GM19438 (cell line): ENCODE measurements at regions not wholly inside any gene's neighbourhood (a gene's known extent, or its start where the extent isn't known, plus 50 kb on each side); places are given as distances from the start of the nearest gene placed in this dataset.
A peak's percentile ranks its signal among the peaks of the same experiment; 100 is the strongest.

Experiments
- ATAC-seq: cut with Tn5 transposase; IDR thresholded peaks from one replicate; pipeline ENCODE4 v1.9.1; 2021; ENCODE audit warnings: low read depth; ENCODE audit not compliant: unreplicated experiment

DNA sequence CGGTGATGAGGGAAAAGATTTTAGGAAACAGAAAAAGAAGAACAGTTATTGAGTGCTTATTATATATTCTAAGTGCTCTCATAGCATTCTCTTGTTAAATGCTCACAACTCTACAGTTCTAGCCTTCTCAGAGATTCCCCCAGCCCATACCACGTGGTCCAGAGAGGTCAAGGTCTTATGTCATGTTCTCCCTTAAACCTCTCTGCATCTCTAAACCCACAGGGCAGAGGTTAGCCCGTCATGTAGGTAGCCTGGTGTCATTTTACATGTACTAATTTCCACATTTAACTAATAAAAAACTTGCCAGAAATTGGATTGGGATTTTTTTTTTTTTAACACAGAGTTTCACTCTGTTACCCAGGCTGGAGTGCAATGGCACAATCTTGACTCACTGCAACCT, 178.0 kb downstream of the CEMIP2 start:
- no peak for ATAC-seq

DNA sequence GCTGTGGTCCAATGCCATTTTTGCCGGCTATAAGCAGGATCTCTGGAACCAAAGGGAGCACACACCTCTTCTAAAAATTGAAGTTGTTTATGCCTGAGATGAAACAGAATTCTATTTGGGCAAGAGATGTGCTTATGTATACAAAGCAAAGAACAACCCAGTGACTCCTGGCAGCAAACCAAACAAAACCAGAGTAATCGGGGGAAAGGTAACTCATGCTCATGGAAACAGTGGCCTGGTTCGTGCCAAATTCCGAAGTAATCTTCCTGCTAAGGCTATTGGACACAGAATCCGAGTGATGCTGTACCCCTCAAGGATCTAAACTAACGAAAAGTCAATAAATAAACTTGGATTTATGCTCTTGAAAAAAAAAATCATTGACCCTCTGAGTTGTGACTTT, 178.7 kb downstream of the CEMIP2 start:
- ATAC-seq: no peak

DNA sequence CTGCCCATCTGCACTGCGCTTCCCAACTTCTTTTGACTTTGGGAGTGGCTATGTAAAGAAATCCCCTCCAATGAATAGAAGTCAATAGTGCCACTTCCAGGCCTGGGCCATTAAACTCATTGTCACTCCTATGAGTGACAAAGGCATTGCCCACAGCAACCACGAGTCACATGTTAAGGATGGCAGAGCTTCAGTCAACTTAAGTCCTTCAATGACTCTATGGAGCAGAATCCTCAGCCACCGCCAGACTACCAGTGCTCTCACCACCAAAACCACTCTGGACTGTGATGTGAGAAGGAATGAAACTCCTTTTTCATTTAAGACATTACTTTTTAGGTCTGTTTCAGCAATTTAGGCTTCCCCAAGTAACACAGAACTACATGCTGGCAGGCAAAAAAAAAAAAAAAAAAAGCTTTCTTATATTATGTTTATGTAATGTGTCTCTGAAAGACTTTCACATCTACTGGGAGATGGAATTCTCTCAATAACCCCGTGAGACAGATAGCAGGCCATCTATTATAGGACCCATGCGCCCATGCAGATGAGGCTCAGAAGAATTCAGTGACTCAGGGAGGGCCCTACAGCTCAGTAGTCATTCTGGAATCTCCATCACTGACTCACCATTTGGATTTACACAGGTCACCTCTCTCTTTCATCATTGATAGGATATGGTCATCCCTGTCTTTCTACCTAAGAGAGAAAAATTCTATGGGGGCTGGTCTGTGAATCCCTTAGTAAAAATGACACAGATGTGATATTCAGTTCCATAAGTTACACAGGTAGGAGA, 180.5 kb downstream of the CEMIP2 start:
- no peak for ATAC-seq

DNA sequence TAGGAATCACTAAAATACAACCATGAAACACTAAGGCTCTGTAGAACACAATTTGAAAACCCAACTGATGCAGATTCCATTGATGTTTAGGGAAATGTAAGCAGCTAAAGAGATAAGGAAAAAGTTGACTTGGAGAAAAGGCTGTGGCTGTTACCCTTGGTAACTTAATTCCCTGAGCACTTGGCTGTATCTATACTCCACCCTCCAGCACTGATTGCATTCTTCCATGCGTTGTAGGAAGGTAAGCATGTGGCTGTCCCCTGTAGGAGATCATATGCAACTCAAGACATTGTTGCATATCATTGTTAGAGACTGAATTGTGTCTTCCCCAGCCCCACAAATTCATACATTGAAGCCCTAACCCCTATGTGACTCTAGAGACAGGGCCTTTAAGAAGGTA, 184.5 kb downstream of the CEMIP2 start:
- no peak for ATAC-seq

DNA sequence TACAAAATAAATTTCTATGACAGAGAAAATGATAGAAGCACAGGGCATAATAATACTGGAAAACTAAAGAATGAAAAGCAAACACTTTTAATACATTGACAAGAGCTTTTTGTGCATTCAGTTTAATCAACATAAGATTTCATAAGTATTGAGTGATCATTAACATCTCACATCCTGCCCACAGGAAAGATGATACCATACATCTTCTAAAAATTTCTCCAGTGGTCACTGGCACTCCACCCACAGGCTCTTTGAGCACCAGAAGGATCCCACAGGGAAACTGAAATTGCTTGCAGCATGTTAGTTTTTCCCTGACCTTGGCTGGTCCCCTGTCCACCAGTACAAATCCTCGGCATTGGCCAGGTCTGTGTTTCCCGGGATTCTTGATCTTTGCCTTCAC, 186.0 kb downstream of the CEMIP2 start:
- ATAC-seq: no peak

DNA sequence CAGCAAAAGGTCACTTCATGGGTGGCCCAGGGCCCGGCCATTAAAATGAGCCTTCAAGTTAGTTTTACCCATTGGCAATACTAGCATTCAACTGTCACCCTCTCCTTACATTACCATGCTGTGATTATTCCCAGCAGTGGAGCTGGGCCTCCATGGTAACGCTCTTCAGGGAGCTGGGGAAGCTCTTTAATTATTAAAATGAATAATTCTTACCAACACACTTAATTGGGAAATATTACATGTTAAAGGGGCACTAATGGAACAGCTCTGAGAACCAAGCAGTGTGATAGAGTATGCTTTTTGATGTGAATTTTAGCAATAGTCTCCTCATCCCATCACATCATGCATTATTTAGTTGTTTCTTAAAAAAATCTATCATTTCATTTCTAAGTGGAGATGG, 187.2 kb downstream of the CEMIP2 start:
- no peak for ATAC-seq

DNA sequence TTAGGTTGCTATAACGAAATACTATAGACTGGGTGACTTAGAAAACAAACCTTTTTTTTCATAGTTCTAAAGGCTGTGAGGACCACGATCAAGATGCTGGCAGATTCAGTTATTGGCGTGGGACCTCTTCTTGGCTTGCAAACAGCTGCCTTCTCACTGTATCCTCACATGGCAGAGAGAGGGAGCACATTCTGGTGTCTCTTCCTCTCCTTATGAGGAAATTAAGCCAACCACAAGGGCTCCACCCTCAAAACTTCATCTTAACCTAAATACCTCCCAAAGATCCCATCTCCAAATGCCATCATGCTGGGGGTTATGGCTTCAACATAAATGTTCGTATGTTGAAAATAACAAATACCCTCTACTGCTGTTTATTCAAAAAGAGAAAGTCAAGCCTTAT, 197.1 kb downstream of the CEMIP2 start:
- ATAC-seq: no peak

DNA sequence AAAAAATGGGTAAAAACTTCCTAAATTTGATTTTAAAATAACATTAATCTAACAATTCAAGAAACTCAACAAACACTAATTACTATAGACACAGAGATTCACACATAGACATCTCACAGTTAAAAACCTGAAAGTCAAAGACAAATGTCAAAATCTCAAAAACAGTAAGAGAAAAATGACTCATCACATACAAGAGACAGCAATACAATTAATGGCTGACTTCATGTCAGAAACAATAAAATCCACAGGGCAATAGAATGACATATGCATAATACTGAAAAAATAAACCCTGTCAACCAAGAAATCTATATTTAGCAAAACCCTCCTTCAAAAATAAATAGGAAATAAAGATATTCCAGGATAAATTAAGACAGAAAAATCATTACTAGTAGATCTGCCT, 200.4 kb downstream of the CEMIP2 start:
- ATAC-seq: no peak

DNA sequence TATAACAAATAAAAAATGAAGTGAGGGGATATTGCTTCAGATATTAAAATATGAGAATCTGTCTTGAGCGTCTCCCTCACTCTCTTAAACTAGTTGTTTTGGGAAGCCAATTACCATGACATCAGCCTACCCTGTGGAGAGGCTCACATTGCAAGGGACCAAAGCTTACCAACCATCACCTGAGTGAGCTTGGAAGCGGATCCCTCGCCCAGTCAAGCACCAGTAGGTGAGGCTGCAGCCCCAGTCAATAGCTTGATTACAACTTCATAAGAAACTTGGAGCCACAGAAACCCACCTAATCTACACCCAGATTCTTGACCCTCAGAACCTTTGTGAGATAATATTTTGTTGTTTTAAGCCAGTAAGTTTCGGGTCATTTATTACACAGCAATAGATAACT, 206.2 kb downstream of the CEMIP2 start:
- ATAC-seq: no peak

DNA sequence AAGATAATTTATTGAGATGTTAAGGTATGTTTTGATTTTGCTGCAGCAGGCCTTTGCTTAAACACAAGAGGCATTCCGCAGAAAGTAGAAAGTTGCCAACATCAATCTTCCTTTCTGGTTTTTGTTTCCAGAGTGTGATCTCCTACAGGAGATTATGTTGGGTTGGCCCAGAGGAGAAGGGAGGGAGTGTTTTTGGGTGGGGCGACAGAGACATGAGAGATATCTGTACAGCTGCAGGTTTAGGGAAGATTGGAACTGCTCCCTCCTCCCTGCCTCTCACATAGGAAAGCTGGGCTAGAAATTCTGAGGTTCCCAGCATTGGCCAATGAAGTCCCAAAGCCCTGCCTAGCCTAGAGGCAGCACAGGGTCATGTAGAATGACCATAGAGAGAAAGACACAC, 211.0 kb downstream of the CEMIP2 start:
- ATAC-seq: no peak

DNA sequence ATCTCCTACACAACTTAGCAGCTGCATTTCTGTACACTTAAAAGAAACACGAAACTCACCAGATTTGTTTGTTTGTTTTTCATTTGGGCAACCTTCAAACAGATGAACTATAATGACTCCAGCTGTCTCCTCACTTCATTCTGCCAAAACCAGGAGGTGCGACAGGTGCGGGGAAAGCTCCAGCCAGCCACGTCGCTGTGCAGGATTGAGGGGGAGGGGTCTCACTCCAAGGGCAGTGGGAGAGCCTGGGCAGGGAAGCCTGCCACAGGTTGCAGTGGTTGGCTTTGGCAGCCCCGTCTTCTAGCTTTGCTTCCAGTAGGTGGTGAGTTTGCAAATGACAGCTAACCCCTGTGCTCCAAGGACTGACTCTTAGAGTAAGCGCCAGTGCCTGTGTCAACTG, 215.8 kb downstream of the CEMIP2 start:
- no peak for ATAC-seq

DNA sequence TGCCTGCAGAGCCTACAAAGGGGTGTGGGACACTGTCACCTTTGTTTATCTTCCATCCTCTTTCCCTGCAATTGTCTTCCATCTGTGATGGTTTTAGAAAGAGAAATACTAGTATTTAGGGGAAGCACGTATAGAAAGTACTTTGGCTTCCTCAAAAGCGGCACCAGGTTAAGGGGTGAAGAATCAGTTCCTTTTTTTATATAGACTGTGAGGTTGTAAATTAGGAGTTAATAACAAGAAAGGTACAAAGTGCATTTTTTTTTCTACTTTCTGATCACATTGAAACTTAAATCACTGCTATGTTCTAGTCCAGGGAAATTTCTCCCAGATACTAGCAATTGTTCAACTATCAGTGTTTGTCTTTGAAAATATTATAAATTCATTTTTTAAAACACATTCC, 219.3 kb downstream of the CEMIP2 start:
- peak; percentile 86 for ATAC-seq

DNA sequence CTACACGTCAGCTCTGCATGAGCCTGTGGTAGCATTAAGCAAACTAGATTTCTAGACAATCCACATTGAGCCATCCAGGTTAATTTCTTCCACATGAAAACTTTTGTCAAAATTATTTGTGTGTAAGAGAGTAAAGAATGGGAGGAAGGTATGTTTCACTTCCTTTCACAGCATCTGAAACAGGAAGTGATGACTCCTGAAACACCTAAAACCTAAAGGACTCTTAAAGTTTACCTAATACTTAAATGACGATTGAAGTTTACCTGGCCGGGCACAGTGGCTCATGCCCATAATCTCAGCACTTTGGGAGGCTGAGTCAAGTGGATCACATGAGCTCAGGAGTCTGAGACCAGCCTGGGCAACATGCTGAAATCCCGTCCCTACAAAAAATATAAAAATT, 223.8 kb downstream of the CEMIP2 start:
- ATAC-seq: no peak

DNA sequence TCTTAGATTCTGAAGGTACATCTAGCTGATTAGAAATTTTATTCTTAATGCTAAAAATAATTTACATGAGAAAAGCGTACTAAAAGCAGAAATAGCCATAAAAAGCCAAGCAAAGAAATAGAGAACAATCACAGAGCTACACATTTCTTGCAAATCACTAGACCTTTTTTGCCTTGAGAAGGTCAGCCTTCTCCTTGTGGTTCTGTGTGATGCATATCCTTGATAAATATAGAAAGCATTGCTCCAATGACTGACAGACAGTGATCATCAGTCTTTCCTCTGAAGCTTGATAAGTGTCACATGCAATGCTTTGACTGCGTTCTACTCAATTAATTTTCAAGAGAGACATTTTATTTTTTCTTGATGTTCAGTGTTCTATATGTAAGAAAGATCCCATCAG, 226.9 kb downstream of the CEMIP2 start:
- no peak for ATAC-seq

DNA sequence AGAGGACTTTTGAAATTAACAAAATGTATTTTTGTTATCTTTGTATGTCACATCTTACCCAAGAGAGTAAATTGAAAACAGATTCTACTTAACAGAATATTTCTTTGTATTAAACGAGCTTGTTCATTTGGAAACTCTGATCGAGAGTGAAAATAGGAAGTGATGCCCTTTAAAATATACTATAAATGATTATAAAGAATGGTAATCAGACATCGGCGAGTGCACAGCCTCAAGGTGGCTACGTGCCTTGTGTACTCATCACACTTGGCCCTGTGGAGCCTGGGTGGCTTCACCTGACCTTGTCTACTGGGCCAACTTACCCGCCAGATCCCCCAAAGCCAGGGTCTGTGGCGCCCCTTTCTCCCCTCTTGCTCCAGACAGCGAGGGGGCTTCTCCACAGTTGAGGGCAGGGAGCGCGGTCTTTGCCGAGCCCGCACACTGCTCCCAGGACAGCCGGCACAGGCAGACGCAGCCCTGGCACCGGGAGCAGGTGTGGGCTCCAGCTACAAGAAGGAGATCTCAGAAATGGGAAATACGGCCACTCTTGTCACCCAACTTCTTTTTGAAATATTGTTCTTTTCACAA, 243.2 kb downstream of the CEMIP2 start:
- ATAC-seq: no peak

DNA sequence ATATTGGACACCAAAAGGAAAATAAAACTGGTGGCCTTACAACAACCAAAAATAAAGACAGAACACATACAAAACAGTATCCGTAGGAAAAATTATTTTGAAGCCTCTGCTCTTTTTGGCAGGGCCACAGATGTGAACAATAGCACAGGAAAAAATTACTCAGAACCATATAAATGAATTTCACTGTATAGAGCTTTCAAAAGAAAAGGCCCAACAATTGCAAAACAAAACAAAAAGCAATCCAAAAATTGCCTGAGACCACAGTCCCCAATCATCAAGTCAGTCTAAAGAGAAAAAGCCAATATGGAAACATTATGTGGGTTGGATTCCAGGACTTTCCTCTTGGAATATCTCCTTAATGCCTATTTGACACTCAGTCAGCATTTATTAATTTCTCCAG, 243.8 kb downstream of the CEMIP2 start:
- no peak for ATAC-seq

DNA sequence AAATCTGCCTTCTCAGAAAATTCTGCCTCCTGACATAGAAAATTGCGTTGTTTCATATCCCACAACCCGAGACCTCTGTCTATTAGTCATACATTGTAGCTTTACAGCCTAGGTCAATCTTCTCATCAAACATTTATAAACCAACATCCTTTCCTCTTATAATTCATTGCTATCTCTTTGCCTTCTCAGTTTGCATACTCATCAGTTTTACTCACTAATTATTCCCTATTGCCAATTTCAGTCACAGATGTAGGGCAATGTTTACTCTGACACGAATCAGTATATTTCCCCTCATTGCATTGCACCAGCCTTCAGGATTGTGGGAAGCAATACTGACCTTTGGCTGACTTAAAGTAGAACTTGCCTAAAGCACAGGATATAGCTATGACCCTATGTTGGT, 247.2 kb downstream of the CEMIP2 start:
- no peak for ATAC-seq

DNA sequence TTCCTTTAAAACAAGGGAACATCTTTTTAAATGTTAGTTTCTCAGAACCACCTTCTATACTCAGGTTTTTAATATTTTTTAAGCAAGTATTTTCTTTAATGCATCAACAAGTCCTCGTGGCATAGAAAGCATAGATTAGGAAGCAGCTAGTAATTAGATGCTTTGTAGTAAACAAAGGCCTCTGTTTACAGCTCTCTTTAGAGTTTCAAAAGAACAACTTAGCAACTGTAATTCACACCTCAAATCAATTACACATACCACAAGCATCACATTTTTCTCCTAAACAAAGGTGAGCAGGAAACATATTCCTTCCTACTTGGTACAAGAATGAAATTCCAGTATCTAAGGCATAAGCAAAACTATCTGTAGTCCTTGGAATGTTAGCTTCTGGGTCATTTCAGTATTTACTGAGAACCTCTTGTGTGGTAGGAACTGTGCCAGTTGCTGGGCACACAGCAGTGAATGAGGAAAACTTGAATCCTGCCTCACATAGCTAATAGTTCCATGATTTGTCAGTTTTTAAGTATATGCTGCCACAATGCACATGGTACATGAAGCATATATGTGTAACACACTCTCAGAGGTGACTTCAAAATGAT, 249.1 kb downstream of the CEMIP2 start:
- no peak for ATAC-seq

DNA sequence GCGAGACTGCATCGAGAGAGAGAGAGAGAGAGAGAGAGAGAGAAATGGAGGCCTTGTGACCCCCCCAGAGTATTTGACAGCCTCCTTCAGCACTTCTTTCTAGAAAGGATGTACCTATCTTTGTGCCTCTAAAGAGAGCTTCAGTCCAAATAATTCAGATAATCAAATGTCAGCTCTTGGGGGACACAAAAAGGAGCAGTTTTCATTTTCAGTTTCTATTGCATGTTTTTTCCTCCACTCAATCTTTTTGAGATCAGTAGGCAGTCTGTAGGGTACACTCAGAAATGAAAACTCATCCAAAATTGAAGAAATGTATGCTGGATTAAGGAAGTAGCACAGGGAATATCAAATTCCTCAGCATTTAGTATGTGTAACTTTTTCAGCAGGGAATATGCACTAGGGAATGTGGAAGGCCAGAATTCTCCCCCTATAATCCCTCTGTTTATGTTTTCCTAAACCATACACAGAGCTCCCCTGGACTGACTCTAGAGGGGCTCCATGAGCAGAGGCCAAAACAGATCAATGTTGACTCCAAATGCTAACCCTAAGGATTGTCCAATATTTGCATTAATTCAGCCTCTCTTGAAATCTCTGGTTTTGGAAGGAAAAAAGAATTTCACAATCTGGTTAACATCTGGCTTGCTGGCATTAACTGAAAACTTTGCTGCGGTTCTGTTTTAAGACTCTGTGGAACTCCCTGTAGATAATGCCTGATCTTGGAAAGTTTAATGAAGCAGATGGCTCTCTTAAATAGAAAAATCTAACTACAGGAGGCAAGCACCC, 250.1 kb downstream of the CEMIP2 start:
- no peak for ATAC-seq

DNA sequence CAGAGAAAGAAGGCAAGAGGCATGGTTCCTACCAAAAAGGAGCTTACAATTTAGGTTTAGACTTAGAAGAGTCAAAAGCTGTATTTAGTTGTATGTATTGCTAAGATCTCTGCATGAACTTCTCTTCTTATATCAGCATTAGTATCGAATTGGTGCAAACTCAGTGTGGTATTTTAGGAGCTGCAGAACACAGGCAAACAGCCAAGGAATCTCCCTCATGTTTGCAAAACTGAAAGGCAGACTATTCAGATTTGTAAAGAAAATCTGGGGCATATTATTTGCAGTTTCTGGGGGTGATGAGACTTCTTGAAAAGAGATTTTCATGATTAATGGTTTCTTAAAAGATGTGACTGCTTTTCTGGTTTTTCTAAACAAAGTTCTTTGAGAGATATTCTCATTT, 252.7 kb downstream of the CEMIP2 start:
- no peak for ATAC-seq

DNA sequence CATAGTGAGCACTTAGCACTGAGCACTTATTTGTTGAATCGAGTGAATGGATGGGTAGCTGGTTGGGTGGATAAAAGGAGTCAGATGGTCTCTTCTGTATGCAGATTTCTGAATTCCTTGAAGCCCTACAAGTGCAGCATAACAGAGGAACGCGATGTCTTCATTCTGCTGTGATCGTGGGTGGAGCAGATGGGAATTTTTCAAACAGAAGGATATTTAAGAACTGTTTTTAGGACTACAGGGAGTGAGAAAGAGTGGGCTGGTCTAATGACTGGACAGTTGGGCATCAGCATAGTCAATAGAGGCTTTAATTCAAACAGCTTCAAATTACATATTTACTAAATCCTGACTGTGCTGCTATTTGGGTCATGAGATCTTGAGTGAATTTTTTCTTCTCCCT, 253.2 kb downstream of the CEMIP2 start:
- no peak for ATAC-seq
